ENCODE measurements at regions not wholly inside any gene's neighbourhood (a gene's known extent, or its start where the extent isn't known, plus 50 kb on each side); places are given as distances from the start of the nearest gene placed in this dataset.

DNA sequence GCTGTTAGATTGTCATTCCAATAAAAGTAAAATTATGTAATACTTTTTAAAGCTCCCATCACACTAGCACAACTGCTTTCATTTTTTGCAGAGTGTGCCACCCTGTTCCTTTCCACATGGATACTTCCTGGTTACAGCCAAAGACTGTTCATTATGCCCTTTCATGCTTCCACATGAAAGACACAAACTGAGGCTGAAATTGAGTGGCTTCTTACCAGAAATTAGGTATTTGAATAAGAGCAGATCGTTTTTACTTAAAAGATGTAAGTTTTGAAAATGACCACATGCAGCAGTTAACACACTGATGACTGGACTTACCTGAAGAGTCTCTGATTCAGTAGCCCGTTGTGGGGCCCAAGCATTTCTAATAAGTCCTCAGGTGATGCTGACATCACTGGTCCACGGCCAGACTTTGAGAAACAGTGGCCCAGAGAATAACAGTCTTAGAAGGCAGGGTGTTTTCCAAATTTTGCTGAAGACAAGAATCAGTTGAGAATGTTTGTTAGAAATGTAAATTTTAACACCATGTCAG, 187.6 kb upstream of the DMRT1 start:
- H3K4me3 ChIP-seq (ENCODE audit: low read length) = no peak overlapping the region
- H3K27ac ChIP-seq (ENCODE audit: low read length) = no peak overlapping the region
- peaks cover 39% of the 10 kb centered on the region for H3K4me1 ChIP-seq (ENCODE audit: insufficient read depth, low read length)

DNA sequence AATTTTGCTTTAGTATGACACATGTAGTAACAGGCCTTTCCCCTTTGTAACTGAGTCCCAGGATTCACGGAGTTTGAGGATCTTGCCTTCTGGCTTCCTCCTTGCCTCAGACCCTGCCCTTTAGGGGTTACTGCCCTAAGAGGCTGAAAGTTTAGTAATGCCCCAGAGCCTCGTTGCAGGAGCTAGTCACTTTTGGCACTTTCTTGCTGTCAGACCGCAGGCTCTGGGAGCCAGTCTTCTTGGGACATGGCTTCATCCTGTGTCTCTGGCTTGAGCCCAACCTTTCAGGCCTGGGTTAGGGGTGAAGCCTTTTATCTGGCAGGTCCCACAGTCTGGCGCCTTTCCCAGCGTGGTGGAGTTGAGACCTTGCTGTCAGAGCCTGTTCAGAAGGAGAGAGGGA, 185.6 kb upstream of the DMRT1 start:
- peaks cover 20% of the 10 kb centered on the region for H3K4me1 ChIP-seq (ENCODE audit: insufficient read depth, low read length)
- no peak overlapping the region for H3K27ac ChIP-seq (ENCODE audit: low read length)
- no peak overlapping the region for H3K9ac ChIP-seq (ENCODE audit: low read depth, low read length)

More for the DNA sequence above, 187.6 kb upstream of the DMRT1 start:
- 0 out of 2 replicates have a peak, but pooled peaks cover 4% of the 10 kb centered on the region for H3K27me3 ChIP-seq (ENCODE audit: insufficient read depth, low read length)
- H3K36me3 ChIP-seq (ENCODE audit: insufficient read depth, low read depth, low read length) = no peaks in the 10 kb centered on the region
- no peaks in the 10 kb centered on the region for H3K9me3 ChIP-seq (ENCODE audit: insufficient read depth, low read depth, low read length)
- H3K9ac ChIP-seq (ENCODE audit: low read depth, low read length) = no peak overlapping the region

DNA sequence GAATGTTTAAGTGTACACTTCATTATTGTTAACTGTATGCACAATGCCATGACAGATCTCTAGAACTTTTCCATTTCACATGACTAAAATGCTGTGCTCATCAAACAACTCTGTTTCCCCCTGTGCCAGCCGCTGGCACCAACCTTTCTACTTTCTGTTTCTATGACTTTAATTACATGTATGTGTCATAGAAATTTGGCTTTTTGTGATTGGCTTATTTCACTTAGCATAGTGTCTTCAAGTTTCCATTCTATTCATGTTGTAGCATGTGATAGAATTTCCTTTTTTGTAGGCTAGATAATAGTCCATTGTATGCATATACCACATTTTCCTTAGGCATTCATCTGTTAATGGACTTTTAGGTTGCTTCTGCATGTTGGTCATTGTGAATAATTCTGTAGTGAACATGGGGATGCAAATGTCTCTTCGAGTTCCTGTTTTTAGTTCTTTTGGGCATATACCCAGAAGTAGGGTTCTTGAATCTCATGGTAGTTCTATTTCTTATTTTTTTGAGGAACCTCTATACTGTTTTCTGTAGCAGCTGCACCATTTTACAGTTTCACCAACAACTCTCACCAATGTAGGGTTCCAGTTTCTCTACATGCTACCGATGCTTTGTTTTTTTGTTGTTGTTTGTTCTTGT, 184.4 kb upstream of the DMRT1 start:
- H3K9me3 ChIP-seq (ENCODE audit: insufficient read depth, low read depth, low read length) = no peaks in the 10 kb centered on the region
- peaks cover 14% of the 10 kb centered on the region for H3K4me1 ChIP-seq (ENCODE audit: insufficient read depth, low read length)
- no peak overlapping the region for H3K4me3 ChIP-seq (ENCODE audit: low read length)
- no peak overlapping the region for H3K27ac ChIP-seq (ENCODE audit: low read length)
- H3K36me3 ChIP-seq (ENCODE audit: insufficient read depth, low read depth, low read length) = no peaks in the 10 kb centered on the region
- H3K27me3 ChIP-seq (ENCODE audit: insufficient read depth, low read length) = no peaks in the 10 kb centered on the region
- no peak overlapping the region for H3K9ac ChIP-seq (ENCODE audit: low read depth, low read length)

More for the DNA sequence above, 185.6 kb upstream of the DMRT1 start:
- no peaks in the 10 kb centered on the region for H3K9me3 ChIP-seq (ENCODE audit: insufficient read depth, low read depth, low read length)
- H3K27me3 ChIP-seq (ENCODE audit: insufficient read depth, low read length) = no peaks in the 10 kb centered on the region
- H3K4me3 ChIP-seq (ENCODE audit: low read length) = no peak overlapping the region
- H3K36me3 ChIP-seq (ENCODE audit: insufficient read depth, low read depth, low read length) = no peaks in the 10 kb centered on the region

DNA sequence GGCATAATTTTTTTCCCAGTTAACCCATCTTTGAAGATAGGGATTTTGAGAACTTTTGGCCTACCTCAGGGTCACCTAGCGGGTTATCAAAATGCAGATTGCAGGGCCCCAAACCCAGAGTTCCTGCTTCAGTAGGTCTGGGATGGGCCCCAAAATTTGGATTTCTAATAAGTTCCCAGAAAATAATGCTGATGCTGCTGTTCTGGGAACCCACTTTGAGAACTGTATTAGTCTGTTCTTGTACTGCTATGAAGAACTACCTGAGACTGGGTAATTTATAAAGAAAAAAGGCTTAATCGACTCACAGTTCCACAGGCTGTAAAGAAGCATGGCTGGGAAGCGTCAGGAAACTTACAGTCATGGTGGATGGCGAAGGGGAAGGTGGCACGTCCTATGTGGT, 182.2 kb upstream of the DMRT1 start:
- no peaks in the 10 kb centered on the region for H3K9me3 ChIP-seq (ENCODE audit: insufficient read depth, low read depth, low read length)
- no peak overlapping the region for H3K27ac ChIP-seq (ENCODE audit: low read length)
- no peaks in the 10 kb centered on the region for H3K36me3 ChIP-seq (ENCODE audit: insufficient read depth, low read depth, low read length)
- H3K9ac ChIP-seq (ENCODE audit: low read depth, low read length) = no peak overlapping the region
- 0 out of 2 replicates have a peak, but pooled peaks cover 4% of the 10 kb centered on the region for H3K4me1 ChIP-seq (ENCODE audit: insufficient read depth, low read length)
- no peak overlapping the region for H3K4me3 ChIP-seq (ENCODE audit: low read length)
- no peaks in the 10 kb centered on the region for H3K27me3 ChIP-seq (ENCODE audit: insufficient read depth, low read length)

DNA sequence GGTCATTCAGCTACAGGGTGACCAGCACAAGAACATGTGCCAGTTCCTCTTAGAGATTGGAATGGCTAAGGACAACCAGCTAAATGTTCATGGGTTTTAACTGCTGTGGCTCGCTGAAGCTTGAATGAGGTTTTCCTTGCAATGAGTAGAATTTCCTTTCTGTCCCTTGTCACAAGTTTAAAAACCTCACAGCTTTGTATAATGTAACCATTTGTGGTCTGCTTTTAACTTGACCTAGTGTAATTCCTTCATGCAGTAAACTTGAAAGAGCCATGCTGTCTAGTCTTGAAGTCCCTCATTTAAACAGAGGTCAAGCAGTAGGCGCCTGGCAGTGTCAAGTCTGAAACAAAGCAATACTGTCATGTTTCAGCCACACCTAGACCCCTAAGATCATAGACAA, 181.3 kb upstream of the DMRT1 start:
- no peaks in the 10 kb centered on the region for H3K27me3 ChIP-seq (ENCODE audit: insufficient read depth, low read length)
- H3K4me1 ChIP-seq (ENCODE audit: insufficient read depth, low read length) = 0 out of 2 replicates have a peak, but pooled peaks cover 4% of the 10 kb centered on the region
- no peak overlapping the region for H3K9ac ChIP-seq (ENCODE audit: low read depth, low read length)
- no peaks in the 10 kb centered on the region for H3K36me3 ChIP-seq (ENCODE audit: insufficient read depth, low read depth, low read length)
- no peaks in the 10 kb centered on the region for H3K9me3 ChIP-seq (ENCODE audit: insufficient read depth, low read depth, low read length)
- no peak overlapping the region for H3K27ac ChIP-seq (ENCODE audit: low read length)
- no peak overlapping the region for H3K4me3 ChIP-seq (ENCODE audit: low read length)

DNA sequence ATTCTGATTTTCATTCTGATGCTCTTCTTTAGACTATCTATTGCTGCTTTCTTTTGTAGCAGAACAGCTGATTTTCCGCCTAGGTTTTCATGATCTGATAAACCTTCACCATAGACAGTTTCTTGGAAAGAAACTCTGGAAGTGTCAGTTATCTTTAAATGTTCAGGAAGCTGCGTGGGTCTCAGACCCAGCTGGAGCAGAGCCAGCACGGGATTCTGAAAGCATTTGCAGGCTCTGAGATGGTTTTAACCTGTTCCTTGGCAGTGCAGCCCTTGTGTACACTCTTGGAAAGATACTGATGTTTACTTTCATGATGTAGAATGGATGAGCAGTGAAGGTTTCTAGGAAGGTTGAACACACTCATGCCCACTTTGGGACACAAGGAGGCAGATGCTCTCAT, 178.0 kb upstream of the DMRT1 start:
- H3K4me3 ChIP-seq (ENCODE audit: low read length) = no peak overlapping the region
- H3K9ac ChIP-seq (ENCODE audit: low read depth, low read length) = no peak overlapping the region
- H3K4me1 ChIP-seq (ENCODE audit: insufficient read depth, low read length) = no peaks in the 10 kb centered on the region
- H3K36me3 ChIP-seq (ENCODE audit: insufficient read depth, low read depth, low read length) = no peaks in the 10 kb centered on the region
- H3K27me3 ChIP-seq (ENCODE audit: insufficient read depth, low read length) = no peaks in the 10 kb centered on the region
- H3K27ac ChIP-seq (ENCODE audit: low read length) = no peak overlapping the region
- H3K9me3 ChIP-seq (ENCODE audit: insufficient read depth, low read depth, low read length) = no peaks in the 10 kb centered on the region

DNA sequence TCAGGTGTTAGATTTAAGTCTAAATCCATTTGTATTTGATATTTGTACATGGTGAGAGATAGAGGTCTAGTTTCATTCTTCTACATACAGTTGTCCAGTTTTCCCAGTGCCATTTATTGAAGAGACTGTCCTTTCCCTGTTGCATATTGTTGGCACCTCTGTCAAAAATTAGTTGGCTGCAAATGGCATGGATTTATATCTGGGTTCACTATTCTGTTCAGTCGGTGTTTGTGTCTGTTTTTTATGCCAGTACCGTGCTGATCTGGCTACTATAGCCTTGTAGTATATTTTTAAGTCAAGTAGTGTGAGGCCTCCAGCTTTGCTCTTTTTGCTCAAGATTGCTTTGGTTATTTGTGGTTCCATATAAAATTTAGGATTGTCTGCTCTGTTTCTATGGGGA, 176.2 kb upstream of the DMRT1 start:
- Histone ChIP-seq H3K27me3 (ENCODE audit: insufficient read depth, low read length) (no peaks in the 10 kb centered on the region), H3K9ac (ENCODE audit: low read depth, low read length) (no peak overlapping the region), H3K9me3 (ENCODE audit: insufficient read depth, low read depth, low read length) (no peaks in the 10 kb centered on the region)

DNA sequence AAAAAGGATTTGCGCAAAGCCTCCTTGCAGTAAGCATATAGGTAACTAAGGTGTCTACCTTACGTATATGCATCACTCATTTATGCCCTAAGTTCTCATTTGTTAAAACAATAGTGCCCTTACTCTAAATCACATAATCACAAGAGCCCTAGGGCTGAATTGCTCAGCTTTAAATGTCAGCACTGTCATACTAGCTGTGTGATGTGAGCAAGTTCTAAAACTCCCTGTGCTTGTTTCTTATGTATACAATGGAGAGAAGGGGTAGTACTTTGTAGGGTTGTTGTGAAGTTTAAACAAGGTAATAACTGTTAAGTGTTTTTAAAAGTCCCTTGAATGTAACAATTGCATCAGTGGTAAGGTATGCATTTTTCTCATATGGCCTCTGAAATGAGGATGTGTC, 169.5 kb upstream of the DMRT1 start:
- Histone ChIP-seq H3K4me3 (ENCODE audit: low read length) (no peak overlapping the region), H3K27me3 (ENCODE audit: insufficient read depth, low read length) (no peaks in the 10 kb centered on the region), H3K4me1 (ENCODE audit: insufficient read depth, low read length) (peaks cover 25% of the 10 kb centered on the region)

More for the DNA sequence above, 176.2 kb upstream of the DMRT1 start:
- H3K4me1 ChIP-seq (ENCODE audit: insufficient read depth, low read length) = no peaks in the 10 kb centered on the region
- H3K27ac ChIP-seq (ENCODE audit: low read length) = no peak overlapping the region
- no peak overlapping the region for H3K4me3 ChIP-seq (ENCODE audit: low read length)
- no peaks in the 10 kb centered on the region for H3K36me3 ChIP-seq (ENCODE audit: insufficient read depth, low read depth, low read length)

DNA sequence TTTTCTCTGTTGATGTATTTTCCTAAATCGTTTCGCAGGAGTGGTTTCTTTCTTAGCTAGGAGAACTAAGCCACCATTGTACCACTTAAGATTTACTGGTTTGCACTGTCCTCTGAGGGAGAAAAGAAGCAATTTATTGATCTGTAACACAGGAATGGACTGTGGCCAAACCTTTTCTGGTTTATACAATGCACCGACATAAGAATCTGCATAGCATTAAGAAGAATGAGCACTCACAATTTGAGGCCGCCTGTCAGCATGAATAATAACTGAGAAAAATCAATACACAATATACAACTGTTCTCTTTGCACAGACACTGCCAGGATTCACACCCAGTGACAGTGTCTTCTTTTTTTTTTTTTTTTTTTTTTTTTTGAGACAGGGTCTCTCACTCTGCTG, 168.6 kb upstream of the DMRT1 start:
- no peaks in the 10 kb centered on the region for H3K9me3 ChIP-seq (ENCODE audit: insufficient read depth, low read depth, low read length)
- no peak overlapping the region for H3K27ac ChIP-seq (ENCODE audit: low read length)
- no peaks in the 10 kb centered on the region for H3K27me3 ChIP-seq (ENCODE audit: insufficient read depth, low read length)
- H3K9ac ChIP-seq (ENCODE audit: low read depth, low read length) = no peak overlapping the region
- H3K4me1 ChIP-seq (ENCODE audit: insufficient read depth, low read length) = peaks cover 32% of the 10 kb centered on the region
- H3K36me3 ChIP-seq (ENCODE audit: insufficient read depth, low read depth, low read length) = no peaks in the 10 kb centered on the region
- H3K4me3 ChIP-seq (ENCODE audit: low read length) = no peak overlapping the region

More for the DNA sequence above, 169.5 kb upstream of the DMRT1 start:
- no peak overlapping the region for H3K27ac ChIP-seq (ENCODE audit: low read length)
- no peak overlapping the region for H3K9ac ChIP-seq (ENCODE audit: low read depth, low read length)
- H3K9me3 ChIP-seq (ENCODE audit: insufficient read depth, low read depth, low read length) = no peaks in the 10 kb centered on the region
- no peaks in the 10 kb centered on the region for H3K36me3 ChIP-seq (ENCODE audit: insufficient read depth, low read depth, low read length)

DNA sequence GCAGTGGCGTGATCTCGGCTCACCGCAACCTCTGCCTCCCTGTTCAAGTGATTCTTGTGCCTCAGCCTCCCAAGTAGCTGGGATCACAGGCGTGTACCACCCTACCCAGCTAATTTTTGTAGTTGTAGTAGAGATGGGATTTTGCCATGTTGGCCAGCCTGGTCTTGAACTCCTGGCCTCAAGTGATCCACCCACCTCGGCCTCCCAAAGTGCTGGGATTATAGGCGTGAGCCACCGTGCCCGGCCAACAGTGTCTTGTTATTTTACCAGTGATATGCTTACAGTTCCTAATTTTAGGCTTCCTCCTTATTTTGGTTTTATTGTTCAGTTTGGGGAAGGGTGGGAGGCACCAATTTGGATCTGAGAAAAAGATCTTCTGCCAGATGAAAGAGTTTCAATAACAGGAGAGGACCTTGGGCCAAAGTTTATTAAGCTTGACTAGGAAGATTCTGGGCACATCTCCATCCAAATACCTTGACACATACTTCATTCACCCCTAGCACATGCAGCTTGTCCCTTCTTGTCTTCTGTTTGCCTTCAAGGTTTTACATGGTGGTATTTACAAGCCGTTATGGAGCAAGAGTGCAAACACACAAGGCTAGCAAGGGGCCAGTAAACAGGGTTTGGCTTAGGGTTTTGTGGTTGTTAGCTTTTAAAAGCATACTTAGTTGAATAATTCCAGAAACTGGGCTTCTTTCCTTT, 168.1 kb upstream of the DMRT1 start:
- Histone ChIP-seq H3K27me3 (ENCODE audit: insufficient read depth, low read length) (no peaks in the 10 kb centered on the region), H3K4me1 (ENCODE audit: insufficient read depth, low read length) (peaks cover 32% of the 10 kb centered on the region), H3K9me3 (ENCODE audit: insufficient read depth, low read depth, low read length) (no peaks in the 10 kb centered on the region), H3K9ac (ENCODE audit: low read depth, low read length) (no peak overlapping the region), H3K27ac (ENCODE audit: low read length) (no peak overlapping the region), H3K4me3 (ENCODE audit: low read length) (no peak overlapping the region), H3K36me3 (ENCODE audit: insufficient read depth, low read depth, low read length) (no peaks in the 10 kb centered on the region)

DNA sequence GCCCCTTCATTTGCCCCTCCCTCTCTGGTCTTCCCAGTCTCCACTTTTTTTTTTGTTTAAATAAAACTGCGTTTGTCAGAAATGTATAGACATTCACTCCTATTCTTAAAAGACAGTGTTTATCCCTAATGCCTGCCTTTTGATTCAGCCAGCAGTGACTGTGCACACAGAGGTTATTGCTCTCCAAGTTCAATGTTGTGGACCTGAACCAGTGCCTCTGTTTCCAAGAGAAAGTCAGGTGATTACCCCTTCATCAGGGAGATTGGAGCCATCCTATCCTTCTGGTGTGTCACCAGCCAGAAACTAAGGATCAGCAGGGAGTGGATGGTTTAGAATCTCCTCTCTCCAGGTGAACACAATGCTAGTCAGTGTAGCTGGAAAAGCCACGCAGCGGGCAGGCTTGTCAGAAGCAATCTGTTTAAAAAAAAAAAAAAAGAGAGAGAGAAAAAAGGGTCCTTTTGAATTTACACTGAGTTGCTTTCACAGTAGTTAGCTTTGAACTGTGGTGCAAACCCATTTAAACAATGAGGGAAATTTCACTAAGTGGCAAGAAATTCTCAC, 167.5 kb upstream of the DMRT1 start:
- H3K36me3 ChIP-seq (ENCODE audit: insufficient read depth, low read depth, low read length) = no peaks in the 10 kb centered on the region
- H3K27ac ChIP-seq (ENCODE audit: low read length) = no peak overlapping the region
- H3K4me1 ChIP-seq (ENCODE audit: insufficient read depth, low read length) = peaks cover 32% of the 10 kb centered on the region
- H3K9ac ChIP-seq (ENCODE audit: low read depth, low read length) = no peak overlapping the region
- H3K9me3 ChIP-seq (ENCODE audit: insufficient read depth, low read depth, low read length) = no peaks in the 10 kb centered on the region
- no peaks in the 10 kb centered on the region for H3K27me3 ChIP-seq (ENCODE audit: insufficient read depth, low read length)
- H3K4me3 ChIP-seq (ENCODE audit: low read length) = no peak overlapping the region
